A549 (cell line): ENCODE measurements at regions not wholly inside any gene's neighbourhood (a gene's known extent, or its start where the extent isn't known, plus 50 kb on each side); places are given as distances from the start of the nearest gene placed in this dataset.

Source experiments
- ATAC-seq, 2 experiments: fragments of 200-7000 bp in 1 of 2; fragments of >200 bp in 1 of 2; cut with Nextera tagmentation in 1 of 2; cut with Tn5 transposase in 1 of 2; 3 replicates each; pipeline versions ENCODE4 v1.8.0 to v1.9.1; 2018 to 2020; ENCODE audit warnings: mild to moderate bottlenecking in 1 of 2, moderate library complexity in 1 of 2
- CTCF ChIA-PET: fragments of 300-600 bp; sonication (Branson Sonifier 250); formaldehyde crosslinking; extraction: SDS; loops from one replicate; lab custom pipeline; 2021; ENCODE audit warnings: antibody characterized with exemption, inconsistent platforms; lab: Yijun Ruan, JAX
- POLR2A ChIA-PET: fragments of 350-600 bp; formaldehyde crosslinking; extraction: SDS; loops from one replicate; lab custom pipeline; 2021; ENCODE audit warnings: antibody characterized with exemption, inconsistent platforms; lab: Yijun Ruan, JAX
- DNase-seq, 2 experiments: peaks; one replicate each; pipeline versions ENCODE4 v3.0.0 to v3.0.0-alpha.2; 2011 to 2016; ENCODE audit warnings: low read depth in 1 of 2, low spot score in 1 of 2
- FAIRE-seq: peaks from 2 replicates; lab custom pipeline; 2011; peaks lifted over from hg19 to GRCh38; lab: Jason Lieb, UNC
- H3K27ac ChIP-seq, 2 experiments: fragments of >200 bp; sonication (Bioruptor Twin); formaldehyde crosslinking; 3 replicates each; pipeline ENCODE4 v1.5.1; 2016 to 2017
- H3K4me1 ChIP-seq: fragments of >200 bp; sonication (Bioruptor Twin); formaldehyde crosslinking; 3 replicates; pipeline ENCODE4 v1.6.1; 2016
- H3K4me2 ChIP-seq: fragments of >200 bp; sonication (Bioruptor Twin); formaldehyde crosslinking; 3 replicates; pipeline ENCODE4 v1.6.1; 2016
- H3K4me3 ChIP-seq: fragments of >200 bp; sonication (Bioruptor Twin); formaldehyde crosslinking; 3 replicates; pipeline ENCODE4 v1.5.1; 2016
- H3K9me3 ChIP-seq: fragments of >200 bp; sonication (Bioruptor Twin); formaldehyde crosslinking; 3 replicates; pipeline ENCODE4 v1.6.1; 2016
- BHLHE40 ChIP-seq: IDR thresholded peaks from 2 replicates; pipeline ENCODE4 v1.6.1; 2012; ENCODE audit warnings: low read depth, low read length, inconsistent platforms
- CBX2 ChIP-seq: fragments of 200-600 bp; sonication (generic); IDR thresholded peaks from 2 replicates; pipeline ENCODE4 v1.6.1; 2016; ENCODE audit warnings: low read depth, mild to moderate bottlenecking, borderline replicate concordance
- CBX8 ChIP-seq: fragments of 200-600 bp; sonication (generic); IDR thresholded peaks from 2 replicates; pipeline ENCODE4 v1.6.1; 2016
- CEBPB ChIP-seq, 2 experiments: fragments of >200 bp in 1 of 2; sonication (Bioruptor Twin) in 1 of 2; formaldehyde crosslinking in 1 of 2; IDR thresholded peaks; 2 replicates each; pipeline ENCODE4 v1.6.1; 2012 to 2016
- CHD2 ChIP-seq: fragments of 150-350 bp; IDR thresholded peaks from 2 replicates; pipeline ENCODE4 v1.6.1; 2014; ENCODE audit warnings: low read length; ENCODE audit not compliant: partially characterized antibody
- EHF ChIP-seq: fragments of 250-450 bp; sonication (Bioruptor Pico); IDR thresholded peaks from 2 replicates; pipeline ENCODE4 v1.5.0; 2020; ENCODE audit warnings: mild to moderate bottlenecking
- EHMT2 ChIP-seq: fragments of 200-600 bp; sonication (generic); IDR thresholded peaks from 2 replicates; pipeline ENCODE4 v1.6.1; 2016; ENCODE audit warnings: antibody characterized with exemption, low read depth, mild to moderate bottlenecking, moderate library complexity
- EP300 ChIP-seq, 2 experiments: fragments of >200 bp; sonication (Bioruptor Twin); formaldehyde crosslinking; IDR thresholded peaks; 2 replicates in 1 of 2; 3 replicates in 1 of 2; pipeline ENCODE4 v1.6.1; 2016 to 2017
- FOSL2 ChIP-seq, 2 experiments: fragments of 450-650 bp in 1 of 2; fragments of >200 bp in 1 of 2; sonication (Bioruptor Twin) in 1 of 2; formaldehyde crosslinking; IDR thresholded peaks; 2 replicates each; pipeline versions ENCODE4 v1.5.0 to v1.6.1; 2016 to 2020; ENCODE audit warnings: mild to moderate bottlenecking in 1 of 2, moderate library complexity in 1 of 2
- FOXS1 ChIP-seq: fragments of 250-450 bp; sonication (Bioruptor Pico); IDR thresholded peaks from 2 replicates; pipeline ENCODE4 v1.5.0; 2020; ENCODE audit warnings: mild to moderate bottlenecking, moderate library complexity
- HEYL ChIP-seq: fragments of 250-450 bp; sonication (Bioruptor Pico); IDR thresholded peaks from 2 replicates; pipeline ENCODE4 v1.8.0; 2021; ENCODE audit warnings: mild to moderate bottlenecking, moderate library complexity
- HOXA7 ChIP-seq: fragments of 250-450 bp; sonication (Bioruptor Pico); IDR thresholded peaks from 2 replicates; pipeline ENCODE4 v1.5.0; 2020; ENCODE audit warnings: mild to moderate bottlenecking, moderate library complexity
- HOXB13 ChIP-seq: fragments of 250-450 bp; sonication (Bioruptor Pico); IDR thresholded peaks from 2 replicates; pipeline ENCODE4 v1.5.0; 2020; ENCODE audit warnings: low read depth, mild to moderate bottlenecking, moderate library complexity
- JUN ChIP-seq, 2 experiments: fragments of >200 bp; sonication (Bioruptor Twin); formaldehyde crosslinking; IDR thresholded peaks; 2 replicates in 1 of 2; 3 replicates in 1 of 2; pipeline ENCODE4 v1.6.1; 2016 to 2017
- KDM1A ChIP-seq: fragments of 200-600 bp; sonication (generic); IDR thresholded peaks from 2 replicates; pipeline ENCODE4 v1.6.1; 2016; ENCODE audit warnings: low read depth, mild to moderate bottlenecking
- MAZ ChIP-seq: fragments of 150-350 bp; IDR thresholded peaks from 2 replicates; pipeline ENCODE4 v1.6.1; 2014; ENCODE audit warnings: antibody characterized with exemption, low read depth, low read length, borderline replicate concordance
- NFE2L2 ChIP-seq: fragments of 150-350 bp; conservative IDR thresholded peaks from 2 replicates; pipeline ENCODE4 v1.6.1; 2014; ENCODE audit warnings: low read length
- PHF8 ChIP-seq: fragments of 200-600 bp; sonication (generic); IDR thresholded peaks from 2 replicates; pipeline ENCODE4 v1.6.1; 2016; ENCODE audit warnings: low read depth, mild to moderate bottlenecking, antibody characterized with exemption, moderate library complexity, borderline replicate concordance
- POLR2AphosphoS2 ChIP-seq: conservative IDR thresholded peaks from 2 replicates; pipeline ENCODE4 v1.6.1; 2012; ENCODE audit warnings: low read length, improper control_type of control experiment, inconsistent platforms
- RARB ChIP-seq: fragments of 250-450 bp; sonication (Bioruptor Pico); IDR thresholded peaks from 2 replicates; pipeline ENCODE4 v1.8.0; 2021; ENCODE audit warnings: mild to moderate bottlenecking, moderate library complexity
- RCOR1 ChIP-seq: fragments of 150-350 bp; IDR thresholded peaks from 2 replicates; pipeline ENCODE4 v1.6.1; 2014; ENCODE audit warnings: antibody characterized with exemption, low read length, low read depth
- RFX5 ChIP-seq: fragments of 450-650 bp; IDR thresholded peaks from 2 replicates; pipeline ENCODE4 v1.7.1; 2014; ENCODE audit warnings: antibody characterized with exemption, mild to moderate bottlenecking, moderate library complexity
- RNF2 ChIP-seq: fragments of 200-600 bp; sonication (generic); IDR thresholded peaks from 2 replicates; pipeline ENCODE4 v1.6.1; 2016; ENCODE audit warnings: low read depth, mild to moderate bottlenecking, antibody characterized with exemption, moderate library complexity, borderline replicate concordance
- TFCP2L1 ChIP-seq: fragments of 250-450 bp; sonication (Bioruptor Pico); IDR thresholded peaks from 2 replicates; pipeline ENCODE4 v1.5.0; 2021; ENCODE audit warnings: mild to moderate bottlenecking
- TP53 ChIP-seq: fragments of 250-450 bp; sonication (Bioruptor Pico); IDR thresholded peaks from 2 replicates; pipeline ENCODE4 v1.5.0; 2021; ENCODE audit warnings: mild to moderate bottlenecking, moderate library complexity
- ZFP36 ChIP-seq: fragments of 450-650 bp; IDR thresholded peaks from 2 replicates; pipeline ENCODE4 v1.6.1; 2014; ENCODE audit warnings: borderline replicate concordance; ENCODE audit not compliant: partially characterized antibody
- WGBS: methylation state at CpG from one replicate; pipeline ENCODE4 v1.1.6; 2017; ENCODE audit errors: missing lambda C conversion rate; 5-methylcytosine and 5-hydroxymethylcytosine counted together
- TF ChIP-seq, protein P1 (sequence below): fragments of 200-600 bp; sonication (generic); IDR thresholded peaks from 2 replicates; pipeline ENCODE4 v1.6.1; 2016; ENCODE audit warnings: antibody characterized with exemption, mild to moderate bottlenecking, moderate library complexity
- TF ChIP-seq, protein P2 (sequence below): fragments of >200 bp; sonication (Bioruptor Twin); formaldehyde crosslinking; IDR thresholded peaks from 2 replicates; pipeline ENCODE4 v1.6.1; 2016
- TF ChIP-seq, protein P3 (sequence below): IDR thresholded peaks from 2 replicates; pipeline ENCODE4 v1.6.1; 2012
- TF ChIP-seq, protein P4 (sequence below): fragments of >200 bp; sonication (Bioruptor Twin); formaldehyde crosslinking; IDR thresholded peaks from 3 replicates; pipeline ENCODE4 v1.6.1; 2016
- TF ChIP-seq, protein P5 (sequence below): fragments of >200 bp; sonication (Bioruptor Twin); formaldehyde crosslinking; IDR thresholded peaks from 3 replicates; pipeline ENCODE4 v1.5.1; 2016

DNA sequence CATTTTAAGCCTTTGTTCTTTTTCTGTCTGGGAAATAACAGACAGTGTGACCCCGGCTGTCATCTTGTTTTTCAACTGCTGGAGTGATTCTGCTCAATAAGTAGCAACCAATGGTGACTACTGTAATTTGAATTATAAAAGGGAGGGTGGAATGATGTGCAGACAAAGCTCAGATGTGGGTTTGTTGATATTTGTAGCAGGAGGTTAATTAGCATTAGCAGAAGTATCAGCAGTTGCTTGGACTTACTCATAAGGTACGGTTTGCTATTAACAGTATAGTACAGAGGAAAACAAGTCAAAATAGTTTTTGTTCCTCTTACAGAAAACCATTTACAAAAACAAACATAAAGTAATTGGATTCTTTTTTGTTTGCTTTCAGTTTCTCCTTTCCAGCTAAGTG, 140.4 kb downstream of the TUSC1 start:
- Histone ChIP-seq H3K4me2 (no peak overlapping the region), H3K4me3 (no peak overlapping the region), H3K4me1 (no peaks in the 10 kb centered on the region), H3K27ac (no peak overlapping the region), H3K9me3 (no peaks in the 10 kb centered on the region)
- DNase-seq (no peak), ATAC-seq (no peak), FAIRE-seq (no peak)
- POLR2A ChIA-PET = no interaction called here
- CTCF ChIA-PET = no interaction called here
- TF ChIP-seq, protein P1, sequence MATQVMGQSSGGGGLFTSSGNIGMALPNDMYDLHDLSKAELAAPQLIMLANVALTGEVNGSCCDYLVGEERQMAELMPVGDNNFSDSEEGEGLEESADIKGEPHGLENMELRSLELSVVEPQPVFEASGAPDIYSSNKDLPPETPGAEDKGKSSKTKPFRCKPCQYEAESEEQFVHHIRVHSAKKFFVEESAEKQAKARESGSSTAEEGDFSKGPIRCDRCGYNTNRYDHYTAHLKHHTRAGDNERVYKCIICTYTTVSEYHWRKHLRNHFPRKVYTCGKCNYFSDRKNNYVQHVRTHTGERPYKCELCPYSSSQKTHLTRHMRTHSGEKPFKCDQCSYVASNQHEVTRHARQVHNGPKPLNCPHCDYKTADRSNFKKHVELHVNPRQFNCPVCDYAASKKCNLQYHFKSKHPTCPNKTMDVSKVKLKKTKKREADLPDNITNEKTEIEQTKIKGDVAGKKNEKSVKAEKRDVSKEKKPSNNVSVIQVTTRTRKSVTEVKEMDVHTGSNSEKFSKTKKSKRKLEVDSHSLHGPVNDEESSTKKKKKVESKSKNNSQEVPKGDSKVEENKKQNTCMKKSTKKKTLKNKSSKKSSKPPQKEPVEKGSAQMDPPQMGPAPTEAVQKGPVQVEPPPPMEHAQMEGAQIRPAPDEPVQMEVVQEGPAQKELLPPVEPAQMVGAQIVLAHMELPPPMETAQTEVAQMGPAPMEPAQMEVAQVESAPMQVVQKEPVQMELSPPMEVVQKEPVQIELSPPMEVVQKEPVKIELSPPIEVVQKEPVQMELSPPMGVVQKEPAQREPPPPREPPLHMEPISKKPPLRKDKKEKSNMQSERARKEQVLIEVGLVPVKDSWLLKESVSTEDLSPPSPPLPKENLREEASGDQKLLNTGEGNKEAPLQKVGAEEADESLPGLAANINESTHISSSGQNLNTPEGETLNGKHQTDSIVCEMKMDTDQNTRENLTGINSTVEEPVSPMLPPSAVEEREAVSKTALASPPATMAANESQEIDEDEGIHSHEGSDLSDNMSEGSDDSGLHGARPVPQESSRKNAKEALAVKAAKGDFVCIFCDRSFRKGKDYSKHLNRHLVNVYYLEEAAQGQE = no peak
- TF ChIP-seq FOSL2 (IDR thresholded peaks at IDR 0.05) = no peak
- no peak for TF ChIP-seq FOSL2 (CRISPR knock-in tag; IDR thresholded peaks at IDR 0.05)
- no peak for TF ChIP-seq RARB (CRISPR knock-in tag)
- TF ChIP-seq HOXA7 (CRISPR knock-in tag) = no peak
- TF ChIP-seq, protein P2, sequence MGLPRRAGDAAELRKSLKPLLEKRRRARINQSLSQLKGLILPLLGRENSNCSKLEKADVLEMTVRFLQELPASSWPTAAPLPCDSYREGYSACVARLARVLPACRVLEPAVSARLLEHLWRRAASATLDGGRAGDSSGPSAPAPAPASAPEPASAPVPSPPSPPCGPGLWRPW = no peak
- no peak for TF ChIP-seq KDM1A
- no peak for TF ChIP-seq PHF8
- no peak for TF ChIP-seq RFX5
- TF ChIP-seq CHD2 = no peak
- TF ChIP-seq CBX8 = no peak
- TF ChIP-seq RCOR1 = no peak
- TF ChIP-seq ZFP36 = no peak
- TF ChIP-seq POLR2AphosphoS2 = no peak
- no peak for TF ChIP-seq HOXB13
- TF ChIP-seq FOXS1 (CRISPR knock-in tag) = no peak
- no peak for TF ChIP-seq EHF (CRISPR knock-in tag)
- TF ChIP-seq HEYL (CRISPR knock-in tag) = no peak
- no peak for TF ChIP-seq RNF2
- WGBS = under 1% methylated on average over 2 of the region's 2 CpGs

DNA sequence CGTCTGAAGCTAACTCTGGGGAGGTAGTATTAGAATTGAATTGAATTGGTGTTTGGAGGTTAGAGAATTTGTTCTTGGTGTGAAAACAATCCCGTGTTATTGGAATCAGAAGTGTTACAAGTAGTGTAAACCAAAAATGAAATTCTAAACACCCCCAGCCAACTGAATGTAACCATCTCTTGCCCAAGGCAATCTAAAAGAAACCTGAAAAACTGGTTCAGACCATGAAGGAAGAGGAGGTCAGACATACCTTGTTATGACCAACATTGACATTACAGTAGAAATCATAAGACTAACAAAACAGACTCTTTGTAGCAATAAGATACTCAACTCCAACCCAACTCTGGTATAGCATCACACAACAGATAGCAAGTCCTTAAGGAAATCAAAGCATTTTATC, 159.0 kb downstream of the TUSC1 start:
- Histone ChIP-seq H3K4me3 (no peak overlapping the region), H3K4me1 (no peaks in the 10 kb centered on the region), H3K4me2 (no peak overlapping the region), H3K9me3 (no peaks in the 10 kb centered on the region; the same call in 2 of the 3 replicates), H3K27ac (no peak overlapping the region)
- POLR2A ChIA-PET = no interaction called here
- TF ChIP-seq CEBPB (IDR thresholded peaks at IDR 0.05) (no peak), EHMT2 (no peak), CBX8 (no peak), TP53 (CRISPR knock-in tag) (no peak), RNF2 (no peak), BHLHE40 (no peak), RARB (CRISPR knock-in tag) (no peak), CBX2 (no peak), MAZ (no peak), TFCP2L1 (CRISPR knock-in tag) (no peak), NFE2L2 (no peak), EP300 (IDR thresholded peaks at IDR 0.05) (no peak), FOSL2 (IDR thresholded peaks at IDR 0.05) (no peak), FOSL2 (CRISPR knock-in tag; IDR thresholded peaks at IDR 0.05) (no peak), CHD2 (no peak), JUN (IDR thresholded peaks at IDR 0.05) (no peak)
- TF ChIP-seq, protein P3, sequence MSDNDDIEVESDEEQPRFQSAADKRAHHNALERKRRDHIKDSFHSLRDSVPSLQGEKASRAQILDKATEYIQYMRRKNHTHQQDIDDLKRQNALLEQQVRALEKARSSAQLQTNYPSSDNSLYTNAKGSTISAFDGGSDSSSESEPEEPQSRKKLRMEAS = no peak
- TF ChIP-seq, protein P4, sequence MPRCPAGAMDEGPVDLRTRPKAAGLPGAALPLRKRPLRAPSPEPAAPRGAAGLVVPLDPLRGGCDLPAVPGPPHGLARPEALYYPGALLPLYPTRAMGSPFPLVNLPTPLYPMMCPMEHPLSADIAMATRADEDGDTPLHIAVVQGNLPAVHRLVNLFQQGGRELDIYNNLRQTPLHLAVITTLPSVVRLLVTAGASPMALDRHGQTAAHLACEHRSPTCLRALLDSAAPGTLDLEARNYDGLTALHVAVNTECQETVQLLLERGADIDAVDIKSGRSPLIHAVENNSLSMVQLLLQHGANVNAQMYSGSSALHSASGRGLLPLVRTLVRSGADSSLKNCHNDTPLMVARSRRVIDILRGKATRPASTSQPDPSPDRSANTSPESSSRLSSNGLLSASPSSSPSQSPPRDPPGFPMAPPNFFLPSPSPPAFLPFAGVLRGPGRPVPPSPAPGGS = no peak
- TF ChIP-seq, protein P5, sequence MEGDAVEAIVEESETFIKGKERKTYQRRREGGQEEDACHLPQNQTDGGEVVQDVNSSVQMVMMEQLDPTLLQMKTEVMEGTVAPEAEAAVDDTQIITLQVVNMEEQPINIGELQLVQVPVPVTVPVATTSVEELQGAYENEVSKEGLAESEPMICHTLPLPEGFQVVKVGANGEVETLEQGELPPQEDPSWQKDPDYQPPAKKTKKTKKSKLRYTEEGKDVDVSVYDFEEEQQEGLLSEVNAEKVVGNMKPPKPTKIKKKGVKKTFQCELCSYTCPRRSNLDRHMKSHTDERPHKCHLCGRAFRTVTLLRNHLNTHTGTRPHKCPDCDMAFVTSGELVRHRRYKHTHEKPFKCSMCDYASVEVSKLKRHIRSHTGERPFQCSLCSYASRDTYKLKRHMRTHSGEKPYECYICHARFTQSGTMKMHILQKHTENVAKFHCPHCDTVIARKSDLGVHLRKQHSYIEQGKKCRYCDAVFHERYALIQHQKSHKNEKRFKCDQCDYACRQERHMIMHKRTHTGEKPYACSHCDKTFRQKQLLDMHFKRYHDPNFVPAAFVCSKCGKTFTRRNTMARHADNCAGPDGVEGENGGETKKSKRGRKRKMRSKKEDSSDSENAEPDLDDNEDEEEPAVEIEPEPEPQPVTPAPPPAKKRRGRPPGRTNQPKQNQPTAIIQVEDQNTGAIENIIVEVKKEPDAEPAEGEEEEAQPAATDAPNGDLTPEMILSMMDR = no peak
- FAIRE-seq = no peak
- 3% methylated on average over 2 of the region's 2 CpGs for WGBS
- CTCF ChIA-PET = no interaction called here
- ATAC-seq = no peak
- DNase-seq = no peak
